Suprapubic skin (tissue), 4 donors: ENCODE measurements at regions not wholly inside any gene's neighbourhood (a gene's known extent, or its start where the extent isn't known, plus 50 kb on each side); places are given as distances from the start of the nearest gene placed in this dataset.

ENCODE experiments used
- EP300 ChIP-seq: sonication (generic); formaldehyde crosslinking; IDR thresholded peaks from one replicate; pipeline ENCODE4 v1.6.1; 2017; ENCODE audit warnings: antibody characterized with exemption
- POLR2A ChIP-seq, 2 donors: fragments of 450-650 bp; IDR thresholded peaks; one replicate each; pipeline ENCODE4 v1.6.1; 2017; ENCODE audit warnings: antibody characterized with exemption in 2 of 2, mild to moderate bottlenecking in 2 of 2, moderate library complexity in 2 of 2
- POLR2AphosphoS5 ChIP-seq, 3 donors: sonication (generic); formaldehyde crosslinking; IDR thresholded peaks; one replicate each; pipeline ENCODE4 v1.6.1; 2017; ENCODE audit warnings: antibody characterized with exemption in 3 of 3
- TF ChIP-seq, protein P1 (sequence below), 2 donors: fragments of 200-600 bp in 1 of 2; fragments of 450-650 bp in 1 of 2; sonication (generic) in 1 of 2; IDR thresholded peaks; one replicate each; pipeline ENCODE4 v1.5.1; 2016 to 2019; ENCODE audit warnings: antibody characterized with exemption in 2 of 2, mild to moderate bottlenecking in 1 of 2, moderate library complexity in 1 of 2

DNA sequence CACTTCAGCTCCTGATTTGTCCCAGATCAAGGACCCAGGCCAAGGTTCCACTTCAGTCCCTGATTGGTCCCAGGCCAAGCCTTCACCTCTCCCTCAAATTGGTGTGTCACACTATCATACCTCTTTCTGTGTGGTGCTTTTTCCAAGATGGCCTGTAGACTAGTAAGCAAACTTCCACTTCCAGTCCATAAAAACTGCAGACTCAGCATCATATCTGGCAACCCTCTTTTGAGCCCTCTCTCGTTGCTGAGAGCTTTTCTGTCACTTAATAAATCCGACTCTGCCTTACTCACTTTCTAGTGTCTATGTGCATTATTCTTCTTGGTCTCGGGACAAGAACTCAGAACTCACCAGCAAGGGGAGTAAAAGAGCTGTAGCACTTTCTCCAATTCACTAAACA lies 1395.1 kb downstream of the LRFN5 start:
- TF ChIP-seq POLR2A (IDR thresholded peaks at IDR 0.05): no peak
- TF ChIP-seq, protein P1, sequence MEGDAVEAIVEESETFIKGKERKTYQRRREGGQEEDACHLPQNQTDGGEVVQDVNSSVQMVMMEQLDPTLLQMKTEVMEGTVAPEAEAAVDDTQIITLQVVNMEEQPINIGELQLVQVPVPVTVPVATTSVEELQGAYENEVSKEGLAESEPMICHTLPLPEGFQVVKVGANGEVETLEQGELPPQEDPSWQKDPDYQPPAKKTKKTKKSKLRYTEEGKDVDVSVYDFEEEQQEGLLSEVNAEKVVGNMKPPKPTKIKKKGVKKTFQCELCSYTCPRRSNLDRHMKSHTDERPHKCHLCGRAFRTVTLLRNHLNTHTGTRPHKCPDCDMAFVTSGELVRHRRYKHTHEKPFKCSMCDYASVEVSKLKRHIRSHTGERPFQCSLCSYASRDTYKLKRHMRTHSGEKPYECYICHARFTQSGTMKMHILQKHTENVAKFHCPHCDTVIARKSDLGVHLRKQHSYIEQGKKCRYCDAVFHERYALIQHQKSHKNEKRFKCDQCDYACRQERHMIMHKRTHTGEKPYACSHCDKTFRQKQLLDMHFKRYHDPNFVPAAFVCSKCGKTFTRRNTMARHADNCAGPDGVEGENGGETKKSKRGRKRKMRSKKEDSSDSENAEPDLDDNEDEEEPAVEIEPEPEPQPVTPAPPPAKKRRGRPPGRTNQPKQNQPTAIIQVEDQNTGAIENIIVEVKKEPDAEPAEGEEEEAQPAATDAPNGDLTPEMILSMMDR (IDR thresholded peaks at IDR 0.05): no peak
- TF ChIP-seq POLR2AphosphoS5 (IDR thresholded peaks at IDR 0.05): no peak
- TF ChIP-seq EP300: no peak
